ENCODE measurements at regions not wholly inside any gene's neighbourhood (a gene's known extent, or its start where the extent isn't known, plus 50 kb on each side); places are given as distances from the start of the nearest gene placed in this dataset.

DNA sequence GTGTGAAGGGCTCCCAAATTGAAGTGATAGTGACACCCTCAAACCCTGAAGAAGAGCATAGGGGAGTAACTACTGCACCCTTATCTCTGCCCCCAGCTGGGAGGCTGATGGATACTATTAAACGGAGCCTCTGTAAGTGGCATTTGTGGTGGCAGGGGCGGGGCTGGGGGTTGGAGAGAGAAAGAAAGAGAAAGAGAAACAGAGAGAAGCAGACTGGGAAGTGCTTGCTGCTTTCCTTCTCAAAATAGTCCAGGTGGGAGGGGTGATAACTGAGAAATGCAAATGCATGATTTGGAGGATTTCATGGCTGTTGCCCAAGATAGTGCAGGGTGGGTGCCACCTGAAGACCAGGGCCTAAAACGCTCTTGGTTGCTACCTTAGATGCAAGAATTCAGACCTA lies 253.5 kb upstream of the GATB start:
- no peak for DNase-seq

DNA sequence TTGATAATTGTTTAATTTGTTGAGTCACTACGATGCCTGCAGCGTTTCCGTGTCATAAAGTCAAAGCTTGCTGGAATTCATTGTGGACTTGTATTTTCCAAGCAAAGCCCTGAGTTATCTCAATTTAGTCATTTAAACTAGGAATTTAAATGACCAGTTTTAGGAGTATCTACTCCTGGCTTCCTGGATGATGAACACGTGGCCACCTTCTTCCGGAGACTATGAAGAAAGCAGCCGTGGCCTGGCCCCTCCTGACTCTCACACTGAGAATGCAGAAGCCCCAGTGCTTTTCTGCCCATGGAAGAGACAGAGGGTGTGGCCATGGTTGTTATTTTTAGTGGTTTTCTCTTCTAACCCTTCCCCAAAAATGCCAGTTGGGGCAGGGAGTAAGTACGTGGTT lies 250.7 kb upstream of the GATB start:
- no peak for DNase-seq

DNA sequence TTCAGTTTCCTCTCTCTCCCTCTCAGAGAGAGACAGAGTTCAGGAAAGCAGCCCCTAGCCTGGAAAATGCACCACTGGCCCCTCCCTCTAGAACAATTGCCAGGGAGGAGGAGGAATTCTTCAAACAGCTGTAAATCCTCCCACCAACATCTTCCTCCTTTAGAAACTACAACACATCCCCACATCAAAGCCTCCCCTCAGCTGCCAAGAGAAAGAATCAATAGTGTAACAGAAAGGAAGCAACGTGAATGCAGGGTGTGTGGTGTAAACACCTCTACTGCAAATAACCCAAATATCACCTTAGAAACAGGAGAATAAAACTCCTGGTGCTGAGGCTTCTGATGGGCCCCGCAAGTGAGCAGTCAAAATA lies 249.9 kb upstream of the GATB start:
- no peak for DNase-seq

DNA sequence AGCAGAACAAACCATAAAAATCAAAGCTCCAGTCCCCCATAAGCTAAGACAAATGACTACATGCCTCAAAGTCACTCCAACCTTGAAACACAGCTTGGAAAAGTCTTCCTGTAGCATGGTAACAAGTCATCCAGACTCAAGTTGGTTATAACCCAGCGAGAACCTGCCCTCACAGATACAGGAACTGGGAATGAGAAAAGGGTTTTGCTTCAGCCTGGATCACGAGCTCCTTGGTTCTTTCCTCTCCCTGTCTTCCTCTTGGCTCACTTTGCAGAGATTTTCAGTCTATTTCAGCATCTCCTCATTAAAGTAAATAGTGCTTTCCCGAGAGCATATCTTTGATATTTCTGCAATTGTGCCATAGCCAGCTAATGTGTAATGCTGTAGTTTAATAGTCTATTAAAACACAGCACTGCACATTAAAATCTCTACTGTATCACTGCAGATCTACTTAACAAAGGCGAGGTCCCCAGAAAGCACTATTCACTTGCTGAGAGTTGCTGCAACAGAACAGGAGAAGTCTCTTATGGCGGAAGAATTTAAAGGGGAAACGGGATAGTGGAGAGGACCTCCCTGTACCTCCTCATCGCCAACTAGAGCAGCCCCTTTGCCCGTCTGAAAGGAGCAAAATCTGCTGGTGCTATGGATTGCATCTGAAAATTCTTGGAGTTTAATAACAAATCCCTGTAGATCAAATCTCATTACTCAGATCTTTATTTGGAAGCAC lies 249.3 kb upstream of the GATB start:
- no peak for DNase-seq

DNA sequence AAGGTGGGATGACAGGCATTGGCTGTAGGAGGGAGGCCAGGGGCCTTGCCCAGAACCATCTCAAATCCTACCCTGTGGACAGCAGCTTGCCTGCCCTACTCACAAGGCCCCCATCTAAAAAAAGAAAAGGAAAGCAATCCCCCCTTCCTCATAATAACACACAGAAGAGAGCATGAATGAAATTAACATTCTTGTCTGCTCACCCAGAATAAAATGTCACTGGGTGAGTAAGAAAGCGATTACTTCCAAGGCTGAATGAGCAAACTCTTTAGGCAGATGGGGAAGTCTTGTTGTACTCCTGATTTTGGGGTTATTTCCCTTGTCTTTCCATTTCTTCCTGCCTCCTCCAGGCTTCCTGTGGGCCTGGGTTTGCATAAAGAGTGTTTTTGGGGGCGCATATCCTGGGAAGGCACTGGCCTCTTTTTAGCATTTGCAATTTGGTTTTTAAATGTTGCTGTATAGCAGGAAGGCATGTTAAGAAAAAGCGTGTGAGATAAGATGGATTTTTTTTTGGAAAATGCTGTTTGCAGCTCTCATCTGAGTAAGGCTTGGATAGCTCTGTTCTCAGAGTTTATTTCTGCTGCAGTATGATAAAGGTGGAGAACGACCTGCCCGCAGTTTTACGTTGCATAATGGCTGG lies 248.3 kb upstream of the GATB start:
- no peak for DNase-seq

DNA sequence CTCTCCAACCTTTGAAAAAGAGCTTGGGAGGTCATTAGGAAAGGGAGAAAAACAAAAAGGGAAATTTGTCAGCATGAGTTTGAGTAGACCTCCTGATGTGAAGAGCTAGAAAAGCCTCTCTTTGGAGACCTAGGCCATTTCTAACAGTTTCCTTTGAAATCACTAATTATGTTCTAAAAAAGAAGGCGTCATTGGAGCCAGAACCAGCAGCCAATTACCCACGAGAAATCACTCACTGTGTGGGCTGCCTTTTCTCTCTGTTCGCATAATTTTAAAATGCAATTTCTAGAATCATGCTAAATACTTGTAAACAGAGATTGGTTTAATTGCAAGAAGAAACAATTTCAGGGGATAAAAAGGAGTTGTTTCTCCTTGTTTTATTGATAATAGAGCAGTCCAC lies 246.3 kb upstream of the GATB start:
- DNase-seq: no peak

DNA sequence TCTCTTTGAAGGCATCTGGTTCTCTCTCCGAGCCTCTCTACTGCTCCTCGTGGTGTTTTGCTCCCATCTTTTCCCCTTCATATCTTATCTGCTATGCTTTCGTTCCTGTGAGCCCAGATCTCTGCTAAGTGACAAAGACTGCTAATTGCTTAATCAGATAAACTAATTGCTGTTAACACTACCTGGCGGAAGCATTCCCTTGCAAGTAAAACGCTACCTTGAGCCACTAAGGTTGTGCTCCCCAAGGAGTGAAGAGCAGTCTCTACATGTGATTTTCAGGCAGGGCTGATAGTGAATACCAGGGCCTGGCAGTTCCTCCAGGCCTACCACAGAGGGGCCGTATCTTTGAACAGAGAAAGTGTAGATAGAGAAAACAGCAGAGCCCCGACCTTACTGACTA lies 244.0 kb upstream of the GATB start:
- DNase-seq: no peak

DNA sequence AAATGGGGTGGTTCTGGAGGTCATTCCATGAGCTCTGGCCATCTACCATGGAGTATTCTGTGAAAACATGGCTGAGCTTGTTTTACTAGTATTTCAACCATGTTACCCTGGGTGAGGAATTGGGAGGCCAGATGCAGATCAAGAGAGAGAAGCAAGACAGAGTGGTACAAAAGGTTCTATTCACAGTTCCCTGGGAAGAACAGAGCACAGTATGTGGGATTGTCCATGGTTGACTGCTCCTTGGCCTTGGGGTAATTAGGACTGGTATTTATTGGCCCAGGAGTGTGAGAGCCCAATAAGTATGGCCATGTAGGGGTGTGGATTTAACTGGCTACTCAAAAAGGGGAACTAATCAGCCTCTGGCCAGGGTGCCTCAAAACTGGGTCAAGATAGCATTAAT lies 239.7 kb upstream of the GATB start:
- no peak for DNase-seq

DNA sequence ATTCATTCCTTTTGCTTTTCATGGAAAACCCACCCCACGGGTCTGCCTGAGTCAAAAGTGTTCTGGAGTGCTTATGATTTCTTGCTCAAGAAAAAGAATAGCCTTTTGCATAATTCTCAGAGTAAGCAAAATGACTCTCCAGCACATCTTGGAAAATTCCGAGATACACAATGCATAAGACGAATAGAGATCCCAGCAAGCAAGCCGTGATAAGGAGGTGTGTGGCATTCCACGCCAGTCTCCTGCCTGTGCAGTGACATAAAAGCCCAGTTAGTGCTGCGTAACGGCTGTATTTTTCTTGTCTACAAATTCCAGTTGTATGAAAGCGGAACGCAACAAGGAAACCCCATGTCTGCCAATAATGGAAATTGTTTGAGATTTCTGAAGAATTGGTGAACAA lies 237.9 kb upstream of the GATB start:
- no peak for DNase-seq

DNA sequence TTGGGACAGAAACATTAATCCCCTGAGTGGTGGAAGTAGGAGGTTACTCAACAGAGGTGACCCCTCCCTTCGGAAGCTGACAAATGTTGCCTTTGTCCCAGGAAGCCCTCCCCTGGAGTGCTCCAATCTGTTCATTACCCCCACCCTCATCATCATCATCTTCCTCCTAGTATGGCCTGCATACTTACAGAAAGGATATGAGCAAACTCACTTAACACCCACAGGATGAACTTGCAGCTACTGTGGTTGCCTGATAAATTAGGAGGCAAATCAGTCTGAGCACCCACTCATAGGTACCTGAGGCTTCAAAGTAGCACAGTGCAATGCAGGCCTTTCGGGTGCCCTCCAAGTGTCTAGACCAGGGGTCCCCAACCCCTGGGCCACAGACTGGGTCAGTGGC lies 236.7 kb upstream of the GATB start:
- no peak for DNase-seq

DNA sequence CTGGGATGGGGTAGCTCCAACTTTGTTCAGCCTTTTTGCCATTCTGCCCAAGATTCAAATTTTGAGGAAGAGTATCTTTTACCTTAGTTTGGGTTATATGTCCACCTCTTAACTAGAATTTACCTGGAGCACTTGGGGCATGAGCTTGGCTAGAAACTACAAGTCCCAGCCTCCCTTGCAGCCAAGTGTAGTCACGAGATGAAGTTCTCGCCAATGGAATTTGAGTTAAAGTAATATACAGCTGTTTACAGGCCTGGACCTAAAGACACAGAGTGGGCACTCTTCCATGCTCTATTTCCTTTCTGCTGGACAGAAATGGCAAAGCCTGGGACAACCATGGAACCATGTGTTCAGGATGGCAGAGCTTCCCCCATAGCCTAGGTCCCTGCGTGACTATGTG lies 233.6 kb upstream of the GATB start:
- DNase-seq: no peak

DNA sequence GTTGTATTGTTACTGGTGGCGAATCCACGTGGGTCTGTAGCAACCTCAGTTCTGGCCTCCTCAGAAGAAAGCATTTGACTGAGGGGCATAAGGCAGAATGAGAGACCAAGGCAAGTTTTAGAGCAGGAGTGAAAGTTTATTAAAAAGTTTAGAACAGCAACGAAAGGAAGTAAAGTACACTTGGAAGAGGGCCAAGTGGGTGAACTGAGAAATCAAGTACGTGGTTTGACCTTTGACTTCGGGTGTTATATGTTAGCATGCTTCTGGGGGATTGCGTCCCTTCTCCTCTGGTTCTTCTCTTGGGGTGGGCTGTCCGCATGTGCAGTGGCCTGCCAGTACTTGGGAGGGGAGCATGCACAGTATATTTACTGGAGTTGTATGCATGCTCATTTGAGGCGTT lies 232.7 kb upstream of the GATB start:
- DNase-seq: no peak

DNA sequence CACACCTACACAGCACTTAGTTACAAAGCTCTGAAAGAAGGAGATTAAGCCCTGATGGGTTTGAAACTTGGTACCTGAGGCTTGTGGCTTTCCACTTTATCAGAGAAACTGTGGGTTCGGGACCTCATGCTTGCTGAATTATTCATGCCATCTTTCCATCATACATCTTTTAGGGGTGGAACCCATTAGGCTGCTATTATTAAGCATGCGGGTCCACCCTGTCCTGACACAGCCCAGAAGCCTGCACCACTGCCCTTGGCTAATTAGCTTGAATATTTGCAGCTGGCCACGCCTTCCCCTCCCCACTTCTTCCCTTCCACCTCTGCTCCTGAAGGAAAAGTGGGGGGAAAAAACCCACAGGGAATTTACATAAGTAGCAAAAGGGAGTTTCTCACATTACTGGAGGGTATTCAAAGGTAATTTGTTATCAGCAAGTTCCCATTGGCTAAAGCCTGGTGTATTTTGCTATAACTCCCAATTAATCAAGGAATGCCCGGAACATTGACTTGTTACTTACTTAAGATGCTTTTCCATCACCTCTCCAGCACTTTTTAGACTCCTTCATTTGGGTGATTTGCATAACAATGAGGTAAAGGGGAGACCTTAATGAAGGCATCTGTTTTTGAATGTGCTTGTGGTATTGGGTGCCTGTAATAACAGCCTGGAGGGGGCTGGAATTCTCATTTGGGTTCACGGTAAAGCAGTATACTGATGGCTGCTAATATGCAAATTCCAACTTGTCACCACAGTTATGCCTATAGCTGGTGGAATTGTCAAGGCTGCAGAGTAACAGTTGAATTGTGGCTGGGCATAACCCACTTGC lies 231.7 kb upstream of the GATB start:
- no peak for DNase-seq

DNA sequence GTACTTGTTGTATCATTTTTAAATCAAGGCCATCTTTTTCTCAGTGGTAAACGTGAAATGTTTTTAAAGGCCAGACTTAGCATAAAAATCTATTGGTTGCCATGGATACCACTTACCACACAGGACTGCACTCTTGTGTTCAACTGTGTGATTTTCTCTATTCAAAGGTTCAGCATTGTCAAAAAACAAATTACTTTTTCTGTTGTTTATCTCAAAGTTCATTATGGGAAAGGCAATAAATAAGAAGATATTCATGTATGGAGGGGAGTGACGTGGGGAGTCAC lies 231.0 kb upstream of the GATB start:
- DNase-seq: no peak

DNA sequence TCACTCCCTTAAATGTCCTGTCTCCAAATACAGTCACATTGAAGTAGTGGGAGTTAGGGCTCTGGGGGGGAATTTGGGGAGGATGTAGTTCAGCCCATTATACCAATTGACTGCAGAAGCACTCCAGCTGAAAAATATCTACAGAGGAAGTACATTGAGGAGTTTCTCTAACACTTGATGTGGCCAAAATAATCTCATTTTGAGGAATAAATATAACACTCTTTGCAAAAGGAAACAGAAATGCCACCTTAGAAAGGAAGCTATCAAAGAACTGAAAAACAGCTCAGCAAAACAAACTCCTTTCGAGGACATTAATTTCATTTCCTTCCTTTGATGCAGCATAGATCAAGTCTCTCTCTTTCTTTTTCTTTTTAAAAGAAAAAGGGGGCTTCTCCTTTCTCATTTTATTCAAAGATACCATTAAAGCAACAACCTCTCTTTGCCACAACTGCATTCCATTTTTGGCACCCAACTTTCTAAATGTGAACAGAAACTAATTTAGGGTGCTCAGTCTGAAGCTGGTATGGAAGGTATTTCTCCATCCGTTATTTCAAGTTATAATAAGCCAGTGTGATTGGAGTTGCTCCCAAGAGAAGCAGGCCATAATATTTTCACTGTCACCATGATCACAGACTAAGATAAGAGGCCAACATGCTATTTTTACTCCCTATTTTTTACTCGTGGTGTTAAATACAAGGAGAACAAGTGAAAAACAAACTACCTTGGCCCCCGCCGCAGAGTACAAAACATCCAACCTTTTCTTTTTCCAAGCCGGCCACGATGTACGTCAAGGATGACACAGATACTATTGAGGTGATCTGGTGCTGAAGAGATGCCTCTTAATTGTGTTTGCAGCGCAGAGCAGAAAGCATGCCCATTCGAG lies 230.4 kb upstream of the GATB start:
- DNase-seq: no peak

DNA sequence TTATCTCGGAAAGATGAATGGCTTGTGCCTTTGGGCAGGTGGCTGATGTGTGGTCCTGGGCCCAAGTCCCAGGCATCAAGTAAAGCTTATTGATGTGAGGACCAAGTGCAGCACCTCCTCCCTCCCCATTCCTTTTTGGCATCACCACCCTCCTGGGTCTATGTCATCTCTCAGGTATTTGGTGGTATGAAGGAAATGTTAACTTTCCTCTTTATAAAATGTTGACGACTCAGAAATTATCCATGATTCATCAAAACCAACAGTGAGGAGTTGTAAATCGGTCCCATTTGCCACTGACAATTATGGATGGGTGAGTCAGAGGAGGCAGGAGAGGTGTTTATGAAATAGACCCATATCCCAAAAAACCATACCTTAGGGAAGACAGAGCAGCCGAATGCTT lies 229.4 kb upstream of the GATB start:
- DNase-seq: peak; percentile 58

DNA sequence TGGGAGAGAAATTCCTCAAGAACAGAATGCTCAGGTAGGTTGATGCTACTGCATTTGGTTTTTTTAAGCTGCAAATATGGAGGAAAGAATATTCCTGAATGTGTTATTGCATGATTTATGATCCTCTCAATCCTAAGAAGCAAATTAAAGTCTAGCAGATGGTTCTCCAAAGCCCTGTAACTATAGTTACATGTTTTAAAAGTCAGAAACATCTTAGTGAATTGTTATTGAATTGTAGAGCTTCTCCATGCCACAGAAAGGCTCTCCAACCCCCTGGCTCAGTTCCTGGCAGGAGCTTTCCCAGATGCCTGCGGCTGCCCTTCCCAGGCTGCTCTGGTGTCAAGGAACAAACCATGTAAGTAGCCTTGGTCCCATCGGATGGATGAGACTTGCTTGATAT lies 227.8 kb upstream of the GATB start:
- DNase-seq: no peak

DNA sequence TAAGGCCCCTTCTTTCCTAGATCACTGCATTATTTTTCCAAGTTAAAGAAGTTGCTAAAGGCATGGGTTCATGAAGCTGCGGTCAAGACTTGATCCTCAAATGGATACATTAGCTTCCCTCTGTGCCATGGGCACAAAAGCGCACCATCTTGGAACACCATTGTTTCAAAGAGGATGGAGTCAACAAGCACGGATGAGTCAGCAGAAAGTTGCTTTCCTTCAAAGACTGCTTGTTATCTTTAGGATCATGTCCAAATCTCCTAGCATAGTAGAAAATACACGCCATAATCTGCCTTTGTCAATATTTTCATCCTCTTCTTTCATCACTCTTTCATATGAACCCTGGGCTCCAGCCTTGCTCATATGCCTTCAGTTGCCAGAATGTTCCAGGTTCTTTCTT lies 226.8 kb upstream of the GATB start:
- DNase-seq: no peak

DNA sequence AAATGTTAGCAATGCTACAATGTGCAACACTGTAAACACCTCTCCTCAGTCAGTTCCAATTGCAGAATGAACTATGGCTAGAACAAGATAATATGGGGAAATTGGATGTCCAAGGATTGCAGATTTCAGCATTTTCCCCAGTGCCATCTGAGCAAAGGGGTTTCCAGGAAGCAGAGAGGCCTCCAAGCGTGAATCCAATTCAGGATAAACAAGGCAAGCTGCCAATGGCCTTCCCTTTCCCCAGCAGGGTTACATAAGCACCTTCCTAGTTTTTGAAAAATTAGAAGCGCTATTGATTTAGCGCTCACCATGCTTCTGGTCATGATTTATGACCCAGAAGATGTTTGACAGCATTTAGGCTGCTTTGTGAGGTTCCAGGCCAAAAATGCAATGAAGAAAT lies 223.0 kb upstream of the GATB start:
- no peak for DNase-seq

DNA sequence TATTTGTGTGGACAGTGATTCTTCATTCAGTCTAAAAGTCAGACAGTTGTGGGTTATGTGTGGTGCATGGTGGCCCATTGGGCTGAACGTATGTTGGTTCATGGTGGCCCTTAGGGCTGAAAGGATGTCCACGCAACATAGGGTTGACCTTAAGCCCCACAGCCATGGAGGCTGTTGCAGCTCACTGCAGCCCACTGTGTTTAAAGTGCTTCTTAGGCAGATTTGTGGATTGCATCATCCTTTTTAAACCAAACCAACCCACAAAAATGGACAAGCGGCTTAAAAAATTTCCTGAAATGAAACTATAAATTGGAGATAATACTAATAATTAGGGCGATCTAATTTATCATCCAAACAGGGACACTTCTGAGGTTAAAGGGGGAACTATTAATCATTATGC lies 219.0 kb upstream of the GATB start:
- no peak for DNase-seq

DNA sequence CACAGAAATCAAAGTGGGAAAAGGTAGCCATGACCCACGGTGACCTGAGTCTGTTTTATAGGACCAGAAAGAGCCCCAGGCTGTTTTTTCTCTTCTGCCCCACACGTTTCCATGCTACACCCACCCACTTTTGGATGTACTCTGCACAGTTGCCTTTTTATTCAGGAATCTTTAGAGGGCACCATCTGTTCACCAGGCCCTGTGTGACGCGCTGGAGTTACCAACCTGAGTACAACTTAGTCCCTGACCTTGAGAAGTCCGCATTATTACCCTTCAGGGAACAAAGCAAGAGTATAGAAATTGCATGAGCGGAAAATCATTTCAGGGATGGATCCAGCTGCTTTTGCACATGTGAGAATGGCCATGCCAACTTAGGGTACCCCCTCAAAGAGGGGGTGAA lies 207.8 kb upstream of the GATB start:
- no peak for DNase-seq

DNA sequence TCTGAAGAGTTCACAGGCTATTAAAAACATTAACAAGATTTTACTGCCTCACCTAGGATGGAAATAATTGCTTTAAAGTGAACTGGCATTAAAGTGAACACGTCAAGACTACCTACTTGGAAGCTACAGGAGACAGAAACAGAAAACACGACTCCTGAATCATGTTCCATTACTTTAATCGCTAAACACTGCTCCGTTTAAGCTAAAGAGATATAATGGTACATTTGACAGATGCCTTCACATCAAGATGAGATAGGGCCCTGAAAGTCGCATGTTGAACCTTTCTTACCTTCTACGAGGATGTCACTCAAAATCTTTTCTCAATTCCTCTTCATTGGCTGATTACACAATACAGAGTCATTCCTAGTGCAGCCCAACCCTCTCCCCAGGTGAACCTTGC lies 206.3 kb upstream of the GATB start:
- DNase-seq: no peak

DNA sequence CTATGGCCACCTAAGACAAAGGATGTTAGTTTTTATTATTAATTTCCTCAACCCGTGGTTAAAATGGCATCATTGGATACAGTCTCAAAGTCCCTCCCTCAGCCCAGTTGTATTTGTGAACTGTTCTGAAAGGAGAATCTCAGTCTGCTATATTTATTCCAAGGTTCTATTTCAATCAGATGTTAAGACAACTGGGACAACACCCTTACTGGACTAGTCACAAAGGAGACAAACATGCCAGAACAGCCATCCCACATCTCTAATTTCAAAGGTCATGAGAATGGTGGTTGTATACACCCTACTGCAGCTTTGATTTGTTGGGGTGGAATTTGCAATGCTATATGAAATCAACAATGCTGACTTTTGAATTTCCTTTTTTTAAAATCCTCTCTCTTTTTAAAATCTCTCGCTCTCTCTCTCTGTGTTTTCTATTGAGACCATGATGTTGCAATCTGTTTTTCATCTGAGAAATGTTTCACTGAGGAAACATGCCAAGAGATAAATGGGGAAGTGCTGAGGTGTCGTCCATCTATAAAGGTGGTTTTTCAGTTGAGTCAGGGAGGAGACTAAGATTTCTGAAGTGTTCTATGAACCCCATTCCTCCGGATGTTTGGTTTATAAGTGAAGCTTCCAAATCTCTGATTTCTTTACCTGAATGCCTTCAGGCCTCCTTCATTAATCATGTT lies 201.5 kb upstream of the GATB start:
- no peak for DNase-seq

Measured in HCEC 1CT (cell line).